ENCODE measurements at regions not wholly inside any gene's neighbourhood (a gene's known extent, or its start where the extent isn't known, plus 50 kb on each side); places are given as distances from the start of the nearest gene placed in this dataset.
A peak's percentile ranks its signal among the peaks of the same experiment; 100 is the strongest.

- no peaks in the 10 kb centered on the region for H3K9me3 ChIP-seq
- Mint-ChIP-seq H3K4me3 (no peak overlapping the region), H3K27me3 (no peaks in the 10 kb centered on the region), H3K36me3 (no peaks in the 10 kb centered on the region), H3K9me3 (no peaks in the 10 kb centered on the region), H3K27ac (no peak overlapping the region), H3K4me1 (peaks cover 0 to 3% (median 0%) of the 10 kb centered on the region in 3 donors)
- H3K4me3 ChIP-seq (ENCODE audit: control insufficient read depth in 1 of 2, extremely low read depth in 1 of 2, low read length in 1 of 2), result no peak overlapping the region
- no peak overlapping the region for H3K27ac ChIP-seq (ENCODE audit: low read length)
- peaks cover 5 to 28% of the 10 kb centered on the region in 2 experiments for H3K4me1 ChIP-seq (ENCODE audit: control insufficient read depth in 1 of 2, extremely low read depth in 1 of 2, insufficient read depth in 2 of 2, low read length in 2 of 2)
- ChIA-PET CTCF (interaction anchor here in 1 of 2 donors (1.0 kb wide), 1 partner anchor 167 kb away, joined by 4 read pairs; no protein-coding TSS in a partner anchor), POLR2A (interaction anchor here in 1 of 2 donors (0.5 kb wide), 1 partner anchor 223 kb away, joined by 8 read pairs; no protein-coding TSS in a partner anchor)
- no peak for DNase-seq
- WGBS (ENCODE audit: insufficient coverage), result no CpG with 5 or more reads among the region's 8 CpGs
- ATAC-seq (replicated peaks in 1 of 4), result no peak
- no peaks in the 10 kb centered on the region for H3K27me3 ChIP-seq (replicated peaks in 1 of 2; ENCODE audit: control insufficient read depth in 2 of 2, extremely low read depth in 1 of 2, insufficient read depth in 2 of 2, low read length in 1 of 2)
- no peaks in the 10 kb centered on the region for H3K36me3 ChIP-seq (ENCODE audit: control insufficient read depth in 2 of 2, extremely low read depth in 1 of 2, insufficient read depth in 1 of 2, low read length in 1 of 2)
Measured at GRCh38 chr3:187966636-187967406, 187.1 kb upstream of the LPP start.

- CTCF ChIA-PET, result no interaction called here
- no peak overlapping the region for H3K4me3 ChIP-seq (ENCODE audit: control insufficient read depth in 1 of 2, extremely low read depth in 1 of 2, low read length in 1 of 2)
- ATAC-seq (replicated peaks in 1 of 4) (no peak), DNase-seq (no peak)
- POLR2A ChIA-PET, result interaction anchor here in 1 of 2 donors (0.6 kb wide), 1 partner anchor 120 kb away, joined by 3 read pairs; no protein-coding TSS in a partner anchor
- Mint-ChIP-seq H3K9me3 (no peaks in the 10 kb centered on the region), H3K4me1 (peaks cover 0 to 6% (median 0%) of the 10 kb centered on the region in 3 donors), H3K27me3 (no peaks in the 10 kb centered on the region), H3K4me3 (no peak overlapping the region), H3K36me3 (no peaks in the 10 kb centered on the region), H3K27ac (no peak overlapping the region)
- H3K9me3 ChIP-seq, result no peaks in the 10 kb centered on the region
- no peaks in the 10 kb centered on the region for H3K36me3 ChIP-seq (ENCODE audit: control insufficient read depth in 2 of 2, extremely low read depth in 1 of 2, insufficient read depth in 1 of 2, low read length in 1 of 2)
- WGBS (ENCODE audit: insufficient coverage), result 93% methylated on average over 4 of the region's 5 CpGs
- H3K27me3 ChIP-seq (replicated peaks in 1 of 2; ENCODE audit: control insufficient read depth in 2 of 2, extremely low read depth in 1 of 2, insufficient read depth in 2 of 2, low read length in 1 of 2), result no peaks in the 10 kb centered on the region
- no peak overlapping the region for H3K27ac ChIP-seq (ENCODE audit: low read length)
- peaks cover 3 to 16% of the 10 kb centered on the region in 2 experiments for H3K4me1 ChIP-seq (ENCODE audit: control insufficient read depth in 1 of 2, extremely low read depth in 1 of 2, insufficient read depth in 2 of 2, low read length in 2 of 2)
Measured at GRCh38 chr3:187967993-187968392, 186.0 kb upstream of the LPP start.

- Histone ChIP-seq H3K36me3 (ENCODE audit: control insufficient read depth in 2 of 2, extremely low read depth in 1 of 2, insufficient read depth in 1 of 2, low read length in 1 of 2) (no peaks in the 10 kb centered on the region), H3K4me3 (ENCODE audit: control insufficient read depth in 1 of 2, extremely low read depth in 1 of 2, low read length in 1 of 2) (no peak overlapping the region), H3K27ac (ENCODE audit: low read length) (no peak overlapping the region), H3K9me3 (no peaks in the 10 kb centered on the region), H3K4me1 (ENCODE audit: control insufficient read depth in 1 of 2, extremely low read depth in 1 of 2, insufficient read depth in 2 of 2, low read length in 2 of 2) (peaks cover 3 to 7% of the 10 kb centered on the region in 2 experiments), H3K27me3 (replicated peaks in 1 of 2; ENCODE audit: control insufficient read depth in 2 of 2, extremely low read depth in 1 of 2, insufficient read depth in 2 of 2, low read length in 1 of 2) (no peaks in the 10 kb centered on the region)
- WGBS (ENCODE audit: insufficient coverage), result 100% methylated on average over 1 of the region's 2 CpGs
- H3K9me3 Mint-ChIP-seq, result no peaks in the 10 kb centered on the region
- no peak overlapping the region for H3K4me3 Mint-ChIP-seq
- H3K27me3 Mint-ChIP-seq, result no peaks in the 10 kb centered on the region
- ChIA-PET CTCF (no interaction called here), POLR2A (no interaction called here)
- peaks cover under 1 to 11% (median 5%) of the 10 kb centered on the region in 3 donors for H3K4me1 Mint-ChIP-seq
- no peak for DNase-seq
- no peaks in the 10 kb centered on the region for H3K36me3 Mint-ChIP-seq
- no peak overlapping the region for H3K27ac Mint-ChIP-seq
- no peak for ATAC-seq (replicated peaks in 1 of 4)
Measured at GRCh38 chr3:187968883-187969580, 184.9 kb upstream of the LPP start.

- H3K36me3 Mint-ChIP-seq, result no peaks in the 10 kb centered on the region
- peaks cover 8 to 10% of the 10 kb centered on the region in 2 experiments for H3K4me1 ChIP-seq (ENCODE audit: control insufficient read depth in 1 of 2, extremely low read depth in 1 of 2, insufficient read depth in 2 of 2, low read length in 2 of 2)
- no peaks in the 10 kb centered on the region for H3K27me3 ChIP-seq (replicated peaks in 1 of 2; ENCODE audit: control insufficient read depth in 2 of 2, extremely low read depth in 1 of 2, insufficient read depth in 2 of 2, low read length in 1 of 2)
- ChIA-PET POLR2A (no interaction called here), CTCF (no interaction called here)
- H3K9me3 Mint-ChIP-seq, result no peaks in the 10 kb centered on the region
- WGBS (ENCODE audit: insufficient coverage), result 82% methylated on average over 2 of the region's 3 CpGs
- peaks cover 6 to 15% (median 10%) of the 10 kb centered on the region in 3 donors for H3K4me1 Mint-ChIP-seq
- H3K4me3 ChIP-seq (ENCODE audit: control insufficient read depth in 1 of 2, extremely low read depth in 1 of 2, low read length in 1 of 2), result no peak overlapping the region
- H3K27me3 Mint-ChIP-seq, result no peaks in the 10 kb centered on the region
- H3K27ac Mint-ChIP-seq, result no peak overlapping the region
- DNase-seq, result no peak
- no peak overlapping the region for H3K4me3 Mint-ChIP-seq
- H3K27ac ChIP-seq (ENCODE audit: low read length), result no peak overlapping the region
- no peaks in the 10 kb centered on the region for H3K9me3 ChIP-seq
- no peaks in the 10 kb centered on the region for H3K36me3 ChIP-seq (ENCODE audit: control insufficient read depth in 2 of 2, extremely low read depth in 1 of 2, insufficient read depth in 1 of 2, low read length in 1 of 2)
- ATAC-seq (replicated peaks in 1 of 4), result no peak
Measured at GRCh38 chr3:187969581-187969950, 184.4 kb upstream of the LPP start.

GRCh38 chr3:187970106-187970505 lies 183.9 kb upstream of the LPP start:
- POLR2A ChIA-PET, result no interaction called here
- Mint-ChIP-seq H3K27me3 (no peaks in the 10 kb centered on the region), H3K27ac (no peak overlapping the region), H3K9me3 (no peaks in the 10 kb centered on the region), H3K4me1 (peaks cover 12 to 20% (median 16%) of the 10 kb centered on the region in 3 donors), H3K36me3 (no peaks in the 10 kb centered on the region), H3K4me3 (no peak overlapping the region)
- ATAC-seq (replicated peaks in 1 of 4) (no peak), DNase-seq (no peak)
- Histone ChIP-seq H3K27me3 (replicated peaks in 1 of 2; ENCODE audit: control insufficient read depth in 2 of 2, extremely low read depth in 1 of 2, insufficient read depth in 2 of 2, low read length in 1 of 2) (no peaks in the 10 kb centered on the region), H3K9me3 (no peaks in the 10 kb centered on the region), H3K4me1 (ENCODE audit: control insufficient read depth in 1 of 2, extremely low read depth in 1 of 2, insufficient read depth in 2 of 2, low read length in 2 of 2) (peaks cover 10 to 14% of the 10 kb centered on the region in 2 experiments), H3K4me3 (ENCODE audit: control insufficient read depth in 1 of 2, extremely low read depth in 1 of 2, low read length in 1 of 2) (no peak overlapping the region), H3K27ac (ENCODE audit: low read length) (no peak overlapping the region), H3K36me3 (ENCODE audit: control insufficient read depth in 2 of 2, extremely low read depth in 1 of 2, insufficient read depth in 1 of 2, low read length in 1 of 2) (no peaks in the 10 kb centered on the region)
- CTCF ChIA-PET, result no interaction called here

- 89% methylated on average over 4 of the region's 4 CpGs for WGBS (ENCODE audit: insufficient coverage)
- Mint-ChIP-seq H3K9me3 (no peaks in the 10 kb centered on the region), H3K27me3 (no peaks in the 10 kb centered on the region), H3K36me3 (no peaks in the 10 kb centered on the region), H3K4me1 (peaks cover 27 to 35% (median 31%) of the 10 kb centered on the region in 3 donors), H3K4me3 (no peak overlapping the region), H3K27ac (peak overlapping the region in 1 of 2 donors; percentile 5)
- H3K27me3 ChIP-seq (replicated peaks in 1 of 2; ENCODE audit: control insufficient read depth in 2 of 2, extremely low read depth in 1 of 2, insufficient read depth in 2 of 2, low read length in 1 of 2), result no peaks in the 10 kb centered on the region
- no peaks in the 10 kb centered on the region for H3K36me3 ChIP-seq (ENCODE audit: control insufficient read depth in 2 of 2, extremely low read depth in 1 of 2, insufficient read depth in 1 of 2, low read length in 1 of 2)
- ATAC-seq (replicated peaks in 1 of 4), result no peak
- no peak for DNase-seq
- ChIA-PET CTCF (no interaction called here), POLR2A (no interaction called here)
- H3K9me3 ChIP-seq, result no peaks in the 10 kb centered on the region
- no peak overlapping the region for H3K4me3 ChIP-seq (ENCODE audit: control insufficient read depth in 1 of 2, extremely low read depth in 1 of 2, low read length in 1 of 2)
- no peak overlapping the region for H3K27ac ChIP-seq (ENCODE audit: low read length)
- peaks cover 22 to 23% of the 10 kb centered on the region in 2 experiments for H3K4me1 ChIP-seq (ENCODE audit: control insufficient read depth in 1 of 2, extremely low read depth in 1 of 2, insufficient read depth in 2 of 2, low read length in 2 of 2)
Measured at GRCh38 chr3:187971629-187972028, 182.3 kb upstream of the LPP start.

All from T-cell (primary cell).